ENCODE measurements at regions not wholly inside any gene's neighbourhood (a gene's known extent, or its start where the extent isn't known, plus 50 kb on each side); places are given as distances from the start of the nearest gene placed in this dataset.

GRCh38 chr2:193101591-193101990 lies 906.9 kb upstream of the TMEFF2 start:
- WGBS (ENCODE audit: insufficient coverage, insufficient replicate concordance, low lambda C conversion rate, missing lambda C conversion rate): 48% methylated on average over 5 of the region's 5 CpGs
- in situ Hi-C loops (cut with MboI) (no loop called here), intact Hi-C loops (cut with micrococcal nuclease; ENCODE audit: unreplicated experiment) (no loop called here)
- no peaks in the 10 kb centered on the region for H4K20me1 ChIP-seq (ENCODE audit: control insufficient read depth, insufficient read depth)
- ChIA-PET CTCF (no interaction called here), RAD21 (ENCODE audit: unreplicated experiment) (interaction anchor here (0.6 kb wide), 1 partner anchor 61 kb away, joined by 3 read pairs; no protein-coding TSS in a partner anchor), SMC1A (ENCODE audit: uncharacterized antibody, unreplicated experiment) (interaction anchor here (0.6 kb wide), 1 partner anchor 652 kb away, joined by 4 read pairs; no protein-coding TSS in a partner anchor), POLR2A (no interaction called here)
- no peak overlapping the region for H3K9ac ChIP-seq (ENCODE audit: control insufficient read depth, insufficient read depth, low read length)
- no peak for ATAC-seq
- H3K36me3 ChIP-seq (ENCODE audit: control insufficient read depth in 2 of 2, insufficient read depth in 2 of 2, low read length in 1 of 2): no peaks in the 10 kb centered on the region
- no peak overlapping the region for H3K4me2 ChIP-seq (ENCODE audit: control insufficient read depth, insufficient read depth)
- BruUV-seq (replicated peaks): no TSS peak
- H3K4me3 ChIP-seq: no peak overlapping the region
- H3K4me1 ChIP-seq (ENCODE audit: control insufficient read depth, insufficient read depth, low read length): no peaks in the 10 kb centered on the region
- H3K9me3 ChIP-seq (replicated peaks; ENCODE audit: control insufficient read depth, insufficient read depth, low read length): no peaks in the 10 kb centered on the region
- H2AFZ ChIP-seq (ENCODE audit: control insufficient read depth, low read depth, low read length): no peak overlapping the region
- no peak overlapping the region for H3K27ac ChIP-seq (ENCODE audit: control insufficient read depth, insufficient read depth)
- DNase-seq (ENCODE audit: low read depth, low spot score): no peak
- no peaks in the 10 kb centered on the region for H3K79me2 ChIP-seq (ENCODE audit: control insufficient read depth, insufficient read depth, low read length)
- no peak for FAIRE-seq
- no peaks in the 10 kb centered on the region for H3K27me3 ChIP-seq (replicated peaks in 1 of 2; ENCODE audit: control insufficient read depth in 2 of 2, insufficient read depth in 2 of 2, low read length in 1 of 2)
- no peak for TF ChIP-seq NFYA (IDR thresholded peaks at IDR 0.05; ENCODE audit: borderline replicate concordance, low read depth, low read length)
- TF ChIP-seq ATF2 (IDR thresholded peaks at IDR 0.05; ENCODE audit: low read length): no peak
- no peak for TF ChIP-seq CHD2 (IDR thresholded peaks at IDR 0.05; ENCODE audit: borderline replicate concordance, low read depth, low read length)
- no peak for TF ChIP-seq PRDM15 (CRISPR knock-in tag; IDR thresholded peaks at IDR 0.05)
- TF ChIP-seq RCOR1 (conservative IDR thresholded peaks at IDR 0.05; ENCODE audit: low read depth, low read length): no peak
- no peak for TF ChIP-seq REST (IDR thresholded peaks at IDR 0.05; ENCODE audit: low read depth, low read length)
- TF ChIP-seq MTA2 (IDR thresholded peaks at IDR 0.05; ENCODE audit: low read depth): no peak
- TF ChIP-seq ZNF384 (IDR thresholded peaks at IDR 0.05; ENCODE audit: borderline replicate concordance, low read depth, low read length): no peak
- no peak for TF ChIP-seq CHD4 (IDR thresholded peaks at IDR 0.05)
- no peak for TF ChIP-seq YBX1 (IDR thresholded peaks at IDR 0.05)
- TF ChIP-seq PBX3 (IDR thresholded peaks at IDR 0.05; ENCODE audit: insufficient replicate concordance, low read depth, low read length): no peak
- no peak for TF ChIP-seq CHD1 (IDR thresholded peaks at IDR 0.05; ENCODE audit: low read depth, low read length)
- no peak for TF ChIP-seq RBBP5 (conservative IDR thresholded peaks at IDR 0.05)

Data from GM12878 (cell line).